Caco-2 (cell line): ENCODE measurements at regions not wholly inside any gene's neighbourhood (a gene's known extent, or its start where the extent isn't known, plus 50 kb on each side); places are given as distances from the start of the nearest gene placed in this dataset.

Experiments
- BruUV-seq: library from RNA; stranded (reverse); fragments of 400-500 nt; replicated peaks from 2 replicates; lab custom pipeline; 2021; lab: Mats Ljungman, UMichigan
- CTCF ChIA-PET: fragments of 300-600 bp; sonication (Branson Sonifier 250); formaldehyde crosslinking; loops from one replicate; lab custom pipeline; 2022; ENCODE audit warnings: antibody characterized with exemption; lab: Charles Lee
- POLR2A ChIA-PET: fragments of 300-600 bp; sonication (Branson Sonifier 250); formaldehyde crosslinking; loops from one replicate; lab custom pipeline; 2022; ENCODE audit warnings: antibody characterized with exemption; lab: Charles Lee
- DNase-seq, 2 experiments: peaks; one replicate each; pipeline versions ENCODE4 v3.0.0 to v3.0.0-alpha.2; 2020 to 2022
- H3K27me3 ChIP-seq: replicated peaks from 2 replicates; pipeline ENCODE4 v1.6.0; 2011; ENCODE audit warnings: low read length; ENCODE audit not compliant: control insufficient read depth, insufficient read depth
- H3K36me3 ChIP-seq: 2 replicates; pipeline ENCODE4 v1.5.1; 2011; ENCODE audit warnings: low read length; ENCODE audit not compliant: control insufficient read depth, insufficient read depth
- H3K4me1 ChIP-seq: fragments of 250-450 bp; sonication (Bioruptor Pico); 2 replicates; pipeline ENCODE4 v1.5.1; 2020; ENCODE audit warnings: mild to moderate bottlenecking
- H3K4me3 ChIP-seq: 2 replicates; pipeline ENCODE4 v1.5.1; 2011; ENCODE audit warnings: low read depth, mild to moderate bottlenecking, control low read depth, low read length
- H3K9me3 ChIP-seq: fragments of 250-450 bp; sonication (Bioruptor Pico); 2 replicates; pipeline ENCODE4 v1.5.1; 2020; ENCODE audit warnings: mild to moderate bottlenecking, moderate library complexity
- H3K27ac Mint-ChIP-seq: one replicate; pipeline ENCODE4 v1.8.0; 2022; ENCODE audit warnings: mixed read lengths; ENCODE audit not compliant: unreplicated experiment
- H3K27me3 Mint-ChIP-seq: one replicate; pipeline ENCODE4 v1.8.0; 2022; ENCODE audit warnings: mixed read lengths; ENCODE audit not compliant: insufficient read depth, unreplicated experiment
- H3K36me3 Mint-ChIP-seq: one replicate; pipeline ENCODE4 v1.8.0; 2022; ENCODE audit warnings: mild to moderate bottlenecking, mixed read lengths; ENCODE audit not compliant: insufficient read depth, unreplicated experiment
- H3K4me1 Mint-ChIP-seq: one replicate; pipeline ENCODE4 v1.8.0; 2022; ENCODE audit warnings: low read depth, mixed read lengths; ENCODE audit not compliant: unreplicated experiment
- H3K4me3 Mint-ChIP-seq: one replicate; pipeline ENCODE4 v1.8.0; 2022; ENCODE audit warnings: mild to moderate bottlenecking, moderate library complexity, mixed read lengths; ENCODE audit not compliant: unreplicated experiment
- H3K9me3 Mint-ChIP-seq: one replicate; pipeline ENCODE4 v1.8.0; 2022; ENCODE audit warnings: mixed read lengths; ENCODE audit not compliant: unreplicated experiment
- CTCF ChIP-seq, 2 experiments: fragments of 200-600 bp in 1 of 2; IDR thresholded peaks; 1 replicate in 1 of 2; 2 replicates in 1 of 2; pipeline versions ENCODE4 v1.5.1 to v1.8.0; 2011 to 2022; ENCODE audit warnings: antibody characterized with exemption in 1 of 2, control low read depth in 1 of 2, inconsistent platforms in 1 of 2, low read depth in 1 of 2, low read length in 1 of 2, mild to moderate bottlenecking in 1 of 2, moderate library complexity in 1 of 2; ENCODE audit not compliant: insufficient read depth in 1 of 2, severe bottlenecking in 1 of 2, unreplicated experiment in 1 of 2
- intact Hi-C: fragments of 100-400 bp; cut with micrococcal nuclease; formaldehyde crosslinking; loops from one replicate; pipeline ENCODE4 v1.10.0; 2022; ENCODE audit not compliant: unreplicated experiment

- no peak overlapping the region for H3K27ac Mint-ChIP-seq
- peaks cover 32% of the 10 kb centered on the region for H3K27me3 Mint-ChIP-seq
- H3K36me3 Mint-ChIP-seq = no peaks in the 10 kb centered on the region
- H3K9me3 Mint-ChIP-seq = no peaks in the 10 kb centered on the region
- Histone ChIP-seq H3K36me3 (no peaks in the 10 kb centered on the region), H3K4me3 (no peak overlapping the region), H3K9me3 (peaks cover 9% of the 10 kb centered on the region), H3K4me1 (no peaks in the 10 kb centered on the region), H3K27me3 (peaks cover 3% of the 10 kb centered on the region)
- intact Hi-C loops = no loop called here
- no peak for TF ChIP-seq CTCF (IDR thresholded peaks at IDR 0.05; ENCODE audit: insufficient read depth in 1 of 2, low read depth in 1 of 2, low read length in 1 of 2, severe bottlenecking in 1 of 2, unreplicated experiment in 1 of 2)
- ChIA-PET CTCF (interaction anchor here (1.3 kb wide), 1 partner anchor 54 kb away, joined by 3 read pairs; no protein-coding TSS in a partner anchor), POLR2A (interaction anchor here (0.6 kb wide), 1 partner anchor 25 kb away, joined by 5 read pairs; no protein-coding TSS in a partner anchor)
- H3K4me3 Mint-ChIP-seq = no peak overlapping the region
- BruUV-seq = no TSS peak
- no peaks in the 10 kb centered on the region for H3K4me1 Mint-ChIP-seq
- no peak for DNase-seq
Observed at GRCh38 chr12:4223273-4223845, 50.2 kb upstream of the CCND2 start.

GRCh38 chr12:4221258-4221620 lies 52.3 kb upstream of the CCND2 start:
- Mint-ChIP-seq H3K4me1 (no peaks in the 10 kb centered on the region), H3K9me3 (no peaks in the 10 kb centered on the region), H3K4me3 (no peak overlapping the region), H3K27ac (no peak overlapping the region), H3K27me3 (peaks cover 25% of the 10 kb centered on the region), H3K36me3 (no peaks in the 10 kb centered on the region)
- BruUV-seq = no TSS peak
- Histone ChIP-seq H3K27me3 (peaks cover 3% of the 10 kb centered on the region), H3K4me3 (no peak overlapping the region), H3K4me1 (no peaks in the 10 kb centered on the region), H3K36me3 (no peaks in the 10 kb centered on the region), H3K9me3 (peaks cover 9% of the 10 kb centered on the region)
- TF ChIP-seq CTCF (IDR thresholded peaks at IDR 0.05; ENCODE audit: insufficient read depth in 1 of 2, low read depth in 1 of 2, low read length in 1 of 2, severe bottlenecking in 1 of 2, unreplicated experiment in 1 of 2) = no peak
- intact Hi-C loops = no loop called here
- ChIA-PET CTCF (interaction anchor here (1.2 kb wide), 1 partner anchor 56 kb away, joined by 8 read pairs; no protein-coding TSS in a partner anchor), POLR2A (no interaction called here)
- no peak for DNase-seq

GRCh38 chr12:4220536-4221257 lies 52.9 kb upstream of the CCND2 start:
- Mint-ChIP-seq H3K27me3 (peaks cover 22% of the 10 kb centered on the region), H3K27ac (no peak overlapping the region), H3K4me1 (no peaks in the 10 kb centered on the region), H3K36me3 (no peaks in the 10 kb centered on the region), H3K9me3 (no peaks in the 10 kb centered on the region), H3K4me3 (no peak overlapping the region)
- peaks cover 3% of the 10 kb centered on the region for H3K27me3 ChIP-seq
- no TSS peak for BruUV-seq
- H3K9me3 ChIP-seq = peaks cover 9% of the 10 kb centered on the region
- intact Hi-C loops = no loop called here
- no peak for DNase-seq
- no peaks in the 10 kb centered on the region for H3K36me3 ChIP-seq
- no peak overlapping the region for H3K4me3 ChIP-seq
- no peak for TF ChIP-seq CTCF (IDR thresholded peaks at IDR 0.05; ENCODE audit: insufficient read depth in 1 of 2, low read depth in 1 of 2, low read length in 1 of 2, severe bottlenecking in 1 of 2, unreplicated experiment in 1 of 2)
- ChIA-PET POLR2A (no interaction called here), CTCF (interaction anchor here (1.2 kb wide), 1 partner anchor 56 kb away, joined by 8 read pairs; no protein-coding TSS in a partner anchor)
- no peaks in the 10 kb centered on the region for H3K4me1 ChIP-seq
